ENCODE measurements at regions not wholly inside any gene's neighbourhood (a gene's known extent, or its start where the extent isn't known, plus 50 kb on each side); places are given as distances from the start of the nearest gene placed in this dataset.

GRCh38 chr16:62664566-62664965, 628.3 kb upstream of the CDH8 start:
- no peak for TF ChIP-seq CTCF (IDR thresholded peaks at IDR 0.05; ENCODE audit: low read depth, low read length, poor library complexity, severe bottlenecking)
- TF ChIP-seq EZH2phosphoT487 (IDR thresholded peaks at IDR 0.05; ENCODE audit: borderline replicate concordance, low read length) = no peak
- H3K9me2 ChIP-seq (replicated peaks; ENCODE audit: control insufficient read depth, low read length) = no peaks in the 10 kb centered on the region
- no peaks in the 10 kb centered on the region for H3K36me3 ChIP-seq (ENCODE audit: control insufficient read depth, low read length)
- no peak overlapping the region for H3K4me3 ChIP-seq (ENCODE audit: low read length)
- H4K20me1 ChIP-seq (ENCODE audit: control insufficient read depth, insufficient read depth, low read depth, low read length) = no peaks in the 10 kb centered on the region
- H3K27ac ChIP-seq (ENCODE audit: low read depth, low read length) = no peak overlapping the region
- H3K79me2 ChIP-seq (ENCODE audit: control insufficient read depth, low read length) = no peaks in the 10 kb centered on the region
- H3K9me3 ChIP-seq (ENCODE audit: control insufficient read depth, insufficient read depth, low read length) = peaks cover 4% of the 10 kb centered on the region; the same call in 1 of the 2 replicates
- H3K4me1 ChIP-seq (ENCODE audit: control insufficient read depth, low read length) = no peaks in the 10 kb centered on the region
- no peak overlapping the region for H3K4me2 ChIP-seq (ENCODE audit: low read length)
- H3F3A ChIP-seq (ENCODE audit: control insufficient read depth, insufficient read depth) = no peaks in the 10 kb centered on the region
- no peaks in the 10 kb centered on the region for H3K27me3 ChIP-seq (ENCODE audit: control insufficient read depth, low read length)

DNA sequence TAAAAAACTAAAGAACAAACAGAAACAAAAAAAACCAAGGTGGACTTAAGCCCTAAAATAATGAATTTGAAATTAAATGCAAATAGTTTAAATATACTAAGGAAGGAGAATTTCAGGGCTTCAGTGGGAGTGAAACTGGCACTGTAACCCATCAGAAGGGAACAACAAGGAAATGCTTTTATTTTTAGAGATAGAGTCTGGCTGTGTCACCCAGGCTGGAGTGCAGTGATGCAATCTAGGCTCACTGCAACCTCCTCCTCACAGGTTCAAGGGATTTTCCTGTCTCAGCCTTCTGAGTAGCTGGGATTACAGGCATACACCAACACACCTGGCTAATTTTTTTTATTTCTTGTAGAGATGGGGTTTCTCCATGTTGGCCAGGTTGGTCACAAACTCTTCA, 625.2 kb upstream of the CDH8 start:
- Histone ChIP-seq H4K20me1 (ENCODE audit: control insufficient read depth, insufficient read depth, low read depth, low read length) (no peaks in the 10 kb centered on the region), H3K79me2 (ENCODE audit: control insufficient read depth, low read length) (no peaks in the 10 kb centered on the region), H3K9me3 (ENCODE audit: control insufficient read depth, insufficient read depth, low read length) (peaks cover 4% of the 10 kb centered on the region; the same call in 1 of the 2 replicates), H3K27me3 (ENCODE audit: control insufficient read depth, low read length) (no peaks in the 10 kb centered on the region), H3K4me1 (ENCODE audit: control insufficient read depth, low read length) (no peaks in the 10 kb centered on the region), H3K36me3 (ENCODE audit: control insufficient read depth, low read length) (no peaks in the 10 kb centered on the region), H3K9me2 (replicated peaks; ENCODE audit: control insufficient read depth, low read length) (no peaks in the 10 kb centered on the region), H3K27ac (ENCODE audit: low read depth, low read length) (no peak overlapping the region), H3K4me3 (ENCODE audit: low read length) (no peak overlapping the region), H3F3A (ENCODE audit: control insufficient read depth, insufficient read depth) (no peaks in the 10 kb centered on the region), H3K4me2 (ENCODE audit: low read length) (no peak overlapping the region)
- TF ChIP-seq CTCF (IDR thresholded peaks at IDR 0.05; ENCODE audit: low read depth, low read length, poor library complexity, severe bottlenecking) (no peak), EZH2phosphoT487 (IDR thresholded peaks at IDR 0.05; ENCODE audit: borderline replicate concordance, low read length) (no peak)

GRCh38 chr16:62657116-62657515, 620.9 kb upstream of the CDH8 start:
- Histone ChIP-seq H3K79me2 (ENCODE audit: control insufficient read depth, low read length) (no peaks in the 10 kb centered on the region), H3F3A (ENCODE audit: control insufficient read depth, insufficient read depth) (no peaks in the 10 kb centered on the region), H3K36me3 (ENCODE audit: control insufficient read depth, low read length) (no peaks in the 10 kb centered on the region), H3K9me2 (replicated peaks; ENCODE audit: control insufficient read depth, low read length) (no peaks in the 10 kb centered on the region), H3K4me3 (ENCODE audit: low read length) (no peak overlapping the region), H3K4me2 (ENCODE audit: low read length) (no peak overlapping the region), H3K27me3 (ENCODE audit: control insufficient read depth, low read length) (no peaks in the 10 kb centered on the region), H4K20me1 (ENCODE audit: control insufficient read depth, insufficient read depth, low read depth, low read length) (no peaks in the 10 kb centered on the region), H3K27ac (ENCODE audit: low read depth, low read length) (no peak overlapping the region), H3K9me3 (ENCODE audit: control insufficient read depth, insufficient read depth, low read length) (peaks cover 4% of the 10 kb centered on the region; the same call in 1 of the 2 replicates), H3K4me1 (ENCODE audit: control insufficient read depth, low read length) (no peaks in the 10 kb centered on the region)
- TF ChIP-seq CTCF (IDR thresholded peaks at IDR 0.05; ENCODE audit: low read depth, low read length, poor library complexity, severe bottlenecking) (no peak), EZH2phosphoT487 (IDR thresholded peaks at IDR 0.05; ENCODE audit: borderline replicate concordance, low read length) (no peak)

Measured in DOHH2 (cell line).